Neuron (in vitro differentiated cells): ENCODE measurements at regions not wholly inside any gene's neighbourhood (a gene's known extent, or its start where the extent isn't known, plus 50 kb on each side); places are given as distances from the start of the nearest gene placed in this dataset.
"Not testable (repeated sequence)": the region's sequence is repeated elsewhere in the genome, so short reads cannot be mapped to it uniquely, and the experiment has no call there.

Experiments used
- H2AFZ ChIP-seq: one replicate; pipeline ENCODE4 v1.6.1; 2013; ENCODE audit warnings: low read depth, mild to moderate bottlenecking, inconsistent platforms, low read length, moderate library complexity
- H3K27me3 ChIP-seq: one replicate; pipeline ENCODE4 v1.6.1; 2013; ENCODE audit warnings: low read length; ENCODE audit not compliant: insufficient read depth
- H3K36me3 ChIP-seq: one replicate; pipeline ENCODE4 v1.6.1; 2013; ENCODE audit warnings: low read length; ENCODE audit not compliant: insufficient read depth
- H3K4me1 ChIP-seq: one replicate; pipeline ENCODE4 v1.6.1; 2013; ENCODE audit warnings: low read length; ENCODE audit not compliant: insufficient read depth
- H3K4me3 ChIP-seq: 2 replicates; pipeline ENCODE4 v1.5.1; 2013; ENCODE audit warnings: mild to moderate bottlenecking, low read length, moderate library complexity
- H3K9me3 ChIP-seq: one replicate; pipeline ENCODE4 v1.6.1; 2013; ENCODE audit warnings: low read length

DNA sequence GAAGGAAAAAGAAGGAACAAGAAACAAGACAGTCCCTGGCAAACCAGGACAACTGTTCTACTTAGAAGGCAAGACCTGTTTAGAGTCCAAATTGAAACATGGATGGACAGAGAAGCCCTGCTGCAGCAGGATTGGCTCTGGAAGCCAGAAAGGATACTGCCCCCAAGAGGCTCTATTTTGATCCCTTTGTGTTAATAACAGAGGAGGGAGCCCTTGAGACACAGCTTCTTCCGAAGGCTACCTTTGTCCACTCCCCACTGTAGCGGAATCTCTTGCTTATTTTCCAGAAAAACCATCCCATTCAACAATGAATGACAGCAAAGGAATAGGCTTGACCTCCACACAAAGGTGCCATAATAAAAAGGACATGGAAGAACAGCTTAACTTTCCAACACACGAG is 120.3 kb upstream of the FOXK1 start:
- H3K36me3 ChIP-seq = no peaks in the 10 kb centered on the region
- no peaks in the 10 kb centered on the region for H3K27me3 ChIP-seq
- H3K4me3 ChIP-seq = no peak overlapping the region
- H3K4me1 ChIP-seq = no peaks in the 10 kb centered on the region
- peaks cover 2% of the 10 kb centered on the region for H3K9me3 ChIP-seq
- no peak overlapping the region for H2AFZ ChIP-seq

DNA sequence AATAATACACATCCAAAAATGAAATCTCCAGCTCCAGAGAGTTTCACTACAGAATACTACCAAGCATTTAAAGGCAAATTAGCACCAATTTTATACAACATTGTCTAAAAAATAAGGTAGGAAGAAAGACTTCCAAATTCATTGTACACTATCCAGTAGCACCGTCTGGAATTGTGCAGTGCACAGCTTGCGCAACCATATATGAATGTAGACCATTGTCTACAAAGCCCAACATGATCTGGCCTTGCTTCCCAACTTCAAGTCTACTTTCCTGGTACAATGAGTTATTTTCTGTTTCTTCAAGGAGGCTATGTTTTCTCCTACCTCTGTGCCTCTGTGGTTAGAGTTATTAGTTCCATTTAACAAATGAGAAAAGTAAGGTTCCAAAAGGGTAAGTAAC is 115.4 kb upstream of the FOXK1 start:
- Histone ChIP-seq H3K27me3 (no peaks in the 10 kb centered on the region), H3K4me1 (no peaks in the 10 kb centered on the region), H3K4me3 (no peak overlapping the region)

DNA sequence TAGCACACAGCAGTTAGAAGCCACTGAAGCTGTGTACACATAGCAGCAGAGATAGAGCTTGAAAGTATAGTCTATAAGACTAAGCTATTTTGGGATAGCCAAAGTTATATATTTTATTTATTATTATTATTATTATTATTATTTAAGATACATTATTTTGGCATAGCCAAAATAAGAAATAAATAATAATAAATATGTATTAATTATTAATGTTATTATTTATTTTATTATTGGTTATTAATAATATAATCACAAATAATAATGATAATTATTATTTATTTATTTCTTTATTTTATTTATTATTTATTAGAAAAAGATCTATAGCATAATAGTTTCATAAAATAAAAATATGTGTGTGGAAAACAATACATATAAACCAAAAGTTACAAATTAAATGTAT is 107.2 kb upstream of the FOXK1 start:
- H3K27me3 ChIP-seq = no peaks in the 10 kb centered on the region
- no peaks in the 10 kb centered on the region for H3K9me3 ChIP-seq
- no peaks in the 10 kb centered on the region for H3K36me3 ChIP-seq
- no peak overlapping the region for H3K4me3 ChIP-seq
- no peak overlapping the region for H2AFZ ChIP-seq
- H3K4me1 ChIP-seq = no peaks in the 10 kb centered on the region

More for the DNA sequence above, 115.4 kb upstream of the FOXK1 start:
- no peak overlapping the region for H2AFZ ChIP-seq
- H3K9me3 ChIP-seq = peaks cover 2% of the 10 kb centered on the region
- no peaks in the 10 kb centered on the region for H3K36me3 ChIP-seq

DNA sequence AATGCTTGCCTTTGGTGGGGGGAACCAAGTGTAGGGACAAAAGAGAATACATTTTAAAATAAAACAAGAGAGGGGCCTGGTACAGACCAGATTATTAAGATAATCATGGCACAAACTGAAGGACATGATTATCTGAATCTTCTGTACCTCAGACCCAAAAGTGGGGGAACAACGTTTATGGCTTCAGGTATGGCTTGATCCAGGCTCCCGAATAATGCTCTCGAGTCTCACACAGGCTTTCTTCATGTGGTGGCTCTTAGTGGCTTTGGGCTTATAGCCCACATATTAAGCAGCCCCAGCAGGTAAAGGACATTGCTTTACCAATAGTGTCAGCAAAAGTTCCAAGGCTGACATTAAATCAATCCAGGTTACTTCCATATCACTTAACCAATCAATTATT is 106.8 kb upstream of the FOXK1 start:
- no peaks in the 10 kb centered on the region for H3K9me3 ChIP-seq
- no peaks in the 10 kb centered on the region for H3K4me1 ChIP-seq
- H2AFZ ChIP-seq = no peak overlapping the region
- no peaks in the 10 kb centered on the region for H3K36me3 ChIP-seq
- H3K27me3 ChIP-seq = no peaks in the 10 kb centered on the region
- no peak overlapping the region for H3K4me3 ChIP-seq

DNA sequence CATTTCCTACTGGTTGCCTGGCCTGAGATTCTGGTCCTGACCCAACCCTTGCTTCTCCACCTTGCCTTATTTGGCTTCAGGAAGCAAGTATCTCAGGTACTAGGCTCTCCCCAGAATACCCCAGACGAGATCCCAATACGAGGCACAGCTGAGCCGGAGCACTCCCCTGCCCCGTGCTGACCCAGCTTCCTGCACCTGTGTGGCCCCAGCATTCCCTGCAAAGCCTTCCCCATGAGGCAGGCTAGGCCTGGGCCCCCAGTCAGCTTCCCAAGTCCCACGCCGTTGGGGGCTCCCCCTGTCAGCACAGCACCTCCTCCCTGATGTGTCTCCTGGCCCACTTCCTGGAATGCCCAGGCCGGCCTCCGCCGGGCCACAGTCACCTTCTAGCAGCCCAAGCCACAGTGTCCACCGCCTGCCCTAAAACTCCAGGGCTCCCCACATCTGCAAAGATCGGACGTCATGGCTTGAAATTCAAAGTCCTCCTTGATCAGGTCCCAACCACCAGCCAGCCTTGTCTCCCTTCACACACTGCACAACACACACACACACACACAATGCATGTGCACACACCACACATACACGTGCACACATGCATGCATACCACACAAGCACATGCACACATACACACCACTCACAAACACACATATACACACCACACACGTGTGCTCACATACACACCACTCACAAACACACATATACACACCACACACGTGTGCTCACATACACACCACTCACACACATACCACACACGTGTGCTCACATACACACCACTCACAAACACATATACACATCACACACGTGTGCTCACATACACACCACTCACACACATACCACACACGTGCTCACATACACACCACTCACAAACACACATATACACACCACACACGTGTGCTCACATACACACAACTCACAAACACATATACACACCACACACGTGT is 78.9 kb upstream of the FOXK1 start:
- Histone ChIP-seq H3K27me3 (no peaks in the 10 kb centered on the region), H3K36me3 (no peaks in the 10 kb centered on the region), H3K9me3 (no peaks in the 10 kb centered on the region), H3K4me3 (no peak overlapping the region), H2AFZ (no peak overlapping the region), H3K4me1 (no peaks in the 10 kb centered on the region)

DNA sequence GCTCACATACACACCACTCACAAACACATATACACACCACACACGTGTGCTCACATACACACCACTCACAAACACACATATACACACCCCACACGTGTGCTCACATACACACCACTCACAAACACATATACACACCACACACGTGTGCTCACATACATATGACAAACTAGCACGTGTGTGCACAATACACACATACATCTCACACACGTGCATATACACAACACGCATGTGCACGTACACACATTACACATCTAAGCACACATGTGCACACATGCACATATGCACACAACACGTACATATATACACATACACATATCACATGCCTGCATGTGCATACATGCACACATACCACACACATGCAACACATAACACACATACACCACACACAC is 78.3 kb upstream of the FOXK1 start:
- H3K4me3 ChIP-seq = no peak overlapping the region
- H2AFZ ChIP-seq = no peak overlapping the region
- no peaks in the 10 kb centered on the region for H3K36me3 ChIP-seq

DNA sequence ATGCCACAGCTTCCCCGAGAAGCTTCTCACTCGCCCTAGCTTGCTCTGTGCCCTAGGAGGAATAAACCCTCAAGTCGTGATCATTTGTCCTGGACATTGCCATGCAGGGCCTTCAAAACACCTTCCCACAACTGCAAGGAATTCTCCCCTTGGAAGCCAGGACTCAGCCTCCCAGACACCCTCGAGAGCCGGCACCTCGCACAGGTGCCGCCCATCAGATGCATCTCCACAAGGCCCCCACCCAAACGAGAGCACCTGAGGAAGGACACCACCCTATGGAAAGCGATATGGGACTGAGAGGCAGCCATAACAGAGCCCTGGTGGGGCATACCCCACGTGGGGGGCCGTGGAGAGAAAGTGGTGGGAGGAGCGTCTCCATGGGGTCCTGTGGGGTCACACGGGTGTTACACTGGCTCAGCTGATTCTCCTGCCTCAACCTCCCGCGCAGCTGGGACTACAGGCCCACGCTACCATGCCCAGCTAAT is 77.6 kb upstream of the FOXK1 start:
- Histone ChIP-seq H3K36me3 (no peaks in the 10 kb centered on the region), H3K4me1 (no peaks in the 10 kb centered on the region), H3K4me3 (no peak overlapping the region), H2AFZ (no peak overlapping the region), H3K9me3 (no peaks in the 10 kb centered on the region), H3K27me3 (no peaks in the 10 kb centered on the region)

More for the DNA sequence above, 78.3 kb upstream of the FOXK1 start:
- H3K27me3 ChIP-seq = no peaks in the 10 kb centered on the region
- H3K9me3 ChIP-seq = no peaks in the 10 kb centered on the region
- H3K4me1 ChIP-seq = no peaks in the 10 kb centered on the region

DNA sequence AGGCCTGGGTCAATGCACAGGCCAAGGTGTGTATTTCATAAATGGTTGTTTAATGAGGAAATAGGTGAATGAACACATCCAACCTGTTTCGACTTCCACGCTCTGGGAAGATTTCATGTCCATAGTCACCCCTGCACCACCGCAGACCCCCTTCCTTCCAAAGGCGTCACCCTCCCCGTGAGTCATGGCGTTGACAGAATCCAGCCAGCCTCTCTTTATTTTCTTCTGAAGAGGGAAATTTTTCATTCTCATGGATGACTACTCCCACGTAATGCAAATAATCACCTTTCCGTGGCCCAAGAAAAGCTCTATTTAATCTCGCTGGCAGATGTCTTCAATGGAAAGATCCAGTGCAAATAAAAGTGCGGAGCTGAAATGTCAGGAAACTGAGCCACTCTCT is 75.3 kb upstream of the FOXK1 start:
- no peak overlapping the region for H3K4me3 ChIP-seq
- no peaks in the 10 kb centered on the region for H3K27me3 ChIP-seq
- H3K4me1 ChIP-seq = no peaks in the 10 kb centered on the region
- H2AFZ ChIP-seq = no peak overlapping the region
- H3K9me3 ChIP-seq = no peaks in the 10 kb centered on the region
- no peaks in the 10 kb centered on the region for H3K36me3 ChIP-seq

DNA sequence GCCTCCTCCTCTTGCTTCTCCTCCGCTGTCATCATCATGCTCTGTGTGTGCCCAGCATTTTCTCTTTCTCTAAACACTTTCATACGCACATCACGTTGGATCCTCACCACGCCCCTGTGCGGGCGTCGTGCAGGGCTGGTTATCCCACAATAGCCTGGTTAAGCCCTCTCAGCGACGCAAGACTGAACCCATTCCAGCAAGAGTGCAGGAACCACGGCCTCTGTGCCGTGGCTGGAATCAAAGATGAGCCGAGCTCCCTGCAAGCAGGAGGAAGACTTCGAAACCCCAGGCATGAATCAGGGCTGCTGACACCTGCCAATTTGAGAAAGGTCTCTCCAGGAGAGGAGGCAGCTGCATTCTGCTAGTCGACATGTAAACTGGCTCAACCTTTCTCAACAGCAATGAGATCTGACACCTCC is 74.8 kb upstream of the FOXK1 start:
- H2AFZ ChIP-seq = no peak overlapping the region
- no peaks in the 10 kb centered on the region for H3K9me3 ChIP-seq
- H3K36me3 ChIP-seq = no peaks in the 10 kb centered on the region
- no peaks in the 10 kb centered on the region for H3K4me1 ChIP-seq
- no peak overlapping the region for H3K4me3 ChIP-seq
- H3K27me3 ChIP-seq = no peaks in the 10 kb centered on the region

DNA sequence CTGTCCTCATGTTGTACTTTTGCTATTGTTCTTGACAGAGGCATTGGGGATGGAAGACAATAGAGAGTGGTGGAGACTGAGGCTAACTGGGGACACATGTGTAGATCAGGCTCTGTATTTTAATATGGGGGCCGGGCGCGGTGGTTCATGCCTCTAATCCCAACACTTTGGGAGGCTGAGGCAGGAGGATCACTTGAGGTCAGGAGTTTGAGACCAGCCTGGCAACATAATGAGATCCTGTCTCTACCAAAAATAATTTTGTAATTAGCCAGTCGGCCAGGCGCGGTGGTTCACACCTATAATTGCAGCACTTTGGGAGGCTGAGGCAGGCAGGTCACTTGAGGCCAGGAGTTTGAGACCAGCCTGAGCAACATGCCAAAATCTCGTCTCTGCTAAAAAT is 72.5 kb upstream of the FOXK1 start:
- H3K36me3 ChIP-seq, H2AFZ ChIP-seq, H3K4me1 ChIP-seq, H3K27me3 ChIP-seq, H3K4me3 ChIP-seq, H3K9me3 ChIP-seq: not testable (repeated sequence)

DNA sequence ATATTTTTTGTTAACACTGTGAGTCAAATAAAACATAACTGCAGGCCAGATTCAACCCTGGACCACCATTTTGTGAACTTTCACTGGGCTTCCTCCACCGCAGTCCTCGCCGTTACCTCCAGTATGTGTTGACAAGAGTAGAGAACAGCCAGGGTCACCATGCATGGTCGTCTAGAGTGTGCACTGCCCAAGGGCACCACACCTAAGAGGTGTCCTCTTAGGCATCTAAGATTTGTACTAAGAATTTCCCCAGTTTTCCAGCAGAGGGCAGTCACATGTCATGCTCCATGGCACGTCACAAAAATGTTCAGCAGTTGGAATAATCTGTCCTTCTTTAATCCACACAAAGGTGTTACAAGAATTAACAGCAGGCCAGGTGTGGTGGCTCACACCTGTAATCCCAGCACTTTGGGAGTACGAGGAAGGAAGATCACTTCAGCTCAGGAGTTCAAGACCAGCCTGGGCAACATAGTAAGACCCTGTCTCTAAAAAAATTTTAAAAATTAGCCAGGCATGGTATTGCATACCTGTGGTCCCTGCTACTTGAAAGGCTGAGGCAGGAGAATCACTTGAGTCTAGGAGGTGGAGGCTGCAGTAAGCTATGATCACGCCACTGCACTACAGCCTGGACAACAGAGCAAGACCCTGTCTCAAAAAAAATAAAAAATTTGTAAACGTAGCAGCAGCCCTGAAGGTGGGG is 71.2 kb upstream of the FOXK1 start:
- Histone ChIP-seq H3K9me3 (no peaks in the 10 kb centered on the region), H3K27me3 (no peaks in the 10 kb centered on the region), H3K36me3 (no peaks in the 10 kb centered on the region), H2AFZ (no peak overlapping the region), H3K4me3 (no peak overlapping the region), H3K4me1 (no peaks in the 10 kb centered on the region)

DNA sequence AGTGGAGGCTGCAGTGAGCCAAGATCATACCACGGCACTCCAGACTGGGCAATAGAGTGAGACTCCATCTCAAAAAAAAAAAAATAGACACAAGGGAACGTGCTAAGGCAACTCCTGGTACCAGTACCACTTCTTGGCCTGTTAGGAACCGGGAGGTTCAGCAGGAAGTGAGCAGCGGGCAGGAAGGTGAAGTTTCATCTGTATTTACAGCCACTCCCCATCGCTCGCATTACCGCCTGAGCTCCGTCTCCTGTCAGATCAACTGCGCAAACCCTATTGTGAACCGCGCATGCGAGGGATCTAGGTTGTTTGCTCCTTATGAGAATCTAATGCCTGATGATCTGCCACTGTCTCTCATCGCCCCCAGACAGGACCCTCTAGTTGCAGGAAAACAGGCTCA is 69.9 kb upstream of the FOXK1 start:
- no peak overlapping the region for H3K4me3 ChIP-seq
- H2AFZ ChIP-seq = no peak overlapping the region
- no peaks in the 10 kb centered on the region for H3K9me3 ChIP-seq
- H3K36me3 ChIP-seq = no peaks in the 10 kb centered on the region
- H3K27me3 ChIP-seq = no peaks in the 10 kb centered on the region
- H3K4me1 ChIP-seq = no peaks in the 10 kb centered on the region

DNA sequence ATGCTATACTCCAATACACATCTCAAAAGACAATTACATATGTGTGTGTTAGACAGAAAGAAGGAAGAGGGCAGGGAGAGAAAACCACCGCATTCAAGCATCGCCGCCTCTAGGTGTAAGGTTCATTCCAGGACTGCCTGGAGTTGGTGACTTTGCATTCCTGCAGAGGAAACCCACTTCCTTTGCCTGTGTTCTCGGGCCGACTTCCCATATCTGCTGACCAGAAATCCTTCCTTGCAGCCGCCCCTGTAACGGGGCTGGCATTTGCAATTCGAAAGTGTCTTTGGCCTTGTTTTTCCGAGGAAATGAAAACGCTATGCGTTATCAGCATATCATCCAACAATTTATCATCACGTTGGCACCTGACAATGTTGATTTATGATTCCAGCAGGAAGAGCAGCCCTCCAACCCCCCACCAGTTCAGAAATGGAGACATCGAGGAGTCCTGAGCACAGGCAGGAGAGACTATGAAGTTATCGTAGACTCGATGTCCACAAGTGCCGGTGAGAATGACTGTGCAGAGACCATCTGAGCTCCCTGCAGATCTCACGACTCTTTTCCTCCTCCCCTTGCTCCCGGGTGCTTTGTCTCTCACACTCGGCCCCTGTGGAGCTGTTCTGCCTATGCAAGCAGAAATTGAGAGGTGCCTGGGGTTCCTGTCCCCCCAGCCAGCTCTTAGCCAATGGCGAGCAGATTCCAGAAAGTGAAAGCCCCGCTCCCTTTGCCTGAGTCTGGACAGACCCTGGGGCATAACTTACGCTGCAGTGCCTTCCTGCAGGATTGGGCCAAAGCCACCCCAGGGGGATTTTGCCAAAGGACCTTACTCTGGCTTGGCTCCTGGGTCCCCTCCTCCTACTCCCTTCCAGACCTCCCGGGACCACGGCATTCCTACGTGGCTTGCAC is 68.9 kb upstream of the FOXK1 start:
- Histone ChIP-seq H3K27me3 (no peaks in the 10 kb centered on the region), H3K9me3 (no peaks in the 10 kb centered on the region), H3K4me3 (no peak overlapping the region), H2AFZ (no peak overlapping the region), H3K36me3 (no peaks in the 10 kb centered on the region), H3K4me1 (no peaks in the 10 kb centered on the region)
